Liver (tissue), 8 donors: ENCODE measurements at regions not wholly inside any gene's neighbourhood (a gene's known extent, or its start where the extent isn't known, plus 50 kb on each side); places are given as distances from the start of the nearest gene placed in this dataset.

Experiments
- DNase-seq: peaks from one replicate; pipeline ENCODE4 v3.0.0-alpha.2; 2017; ENCODE audit warnings: low spot score
- H3K27ac ChIP-seq, 2 donors: one replicate each; pipeline ENCODE4 v1.7.0; 2013; ENCODE audit warnings: inconsistent platforms in 2 of 2, low read length in 2 of 2, control low read depth in 1 of 2, low read depth in 1 of 2, mild to moderate bottlenecking in 1 of 2
- H3K27me3 ChIP-seq, 4 donors: one replicate each; pipeline versions ENCODE4 v1.6.1 to v1.7.0; 2013; ENCODE audit warnings: low read length in 3 of 4, inconsistent platforms in 1 of 4, mild to moderate bottlenecking in 1 of 4, moderate library complexity in 1 of 4; ENCODE audit not compliant: control insufficient read depth in 4 of 4, insufficient read depth in 4 of 4
- H3K36me3 ChIP-seq, 4 donors: one replicate each; pipeline versions ENCODE4 v1.6.1 to v1.7.0; 2013; ENCODE audit warnings: low read length in 3 of 4, mild to moderate bottlenecking in 3 of 4, low read depth in 1 of 4, moderate library complexity in 1 of 4; ENCODE audit not compliant: control insufficient read depth in 4 of 4, insufficient read depth in 3 of 4
- H3K4me1 ChIP-seq, 4 donors: one replicate each; pipeline versions ENCODE4 v1.6.1 to v1.7.0; 2013; ENCODE audit warnings: low read length in 3 of 4, mild to moderate bottlenecking in 3 of 4, moderate library complexity in 1 of 4; ENCODE audit not compliant: control insufficient read depth in 4 of 4, insufficient read depth in 4 of 4
- H3K4me3 ChIP-seq, 3 donors: one replicate each; pipeline versions ENCODE4 v1.6.1 to v1.7.0; 2013; ENCODE audit warnings: low read length in 3 of 3, control low read depth in 1 of 3, low read depth in 1 of 3, mild to moderate bottlenecking in 1 of 3
- H3K9ac ChIP-seq, 2 donors: one replicate each; pipeline ENCODE4 v1.7.0; 2013; ENCODE audit warnings: low read length in 2 of 2, mild to moderate bottlenecking in 2 of 2, moderate library complexity in 2 of 2, control low read depth in 1 of 2, low read depth in 1 of 2
- H3K9me3 ChIP-seq, 4 donors: one replicate each; pipeline versions ENCODE4 v1.6.1 to v1.7.0; 2013; ENCODE audit warnings: low read length in 3 of 4; ENCODE audit not compliant: control insufficient read depth in 4 of 4
- EGR1 ChIP-seq, 2 donors: IDR thresholded peaks; 2 replicates each; pipeline ENCODE4 v1.6.1; 2016 to 2018; ENCODE audit warnings: antibody characterized with exemption in 2 of 2, low read depth in 2 of 2
- FOXA1 ChIP-seq: IDR thresholded peaks from 2 replicates; pipeline ENCODE4 v1.6.1; 2016; ENCODE audit warnings: antibody characterized with exemption
- FOXA2 ChIP-seq: IDR thresholded peaks from 2 replicates; pipeline ENCODE4 v1.6.1; 2016; ENCODE audit warnings: antibody characterized with exemption
- GABPA ChIP-seq, 2 donors: IDR thresholded peaks in 1 of 2; conservative IDR thresholded peaks in 1 of 2; 2 replicates each; pipeline ENCODE4 v1.6.1; 2016; ENCODE audit warnings: antibody characterized with exemption in 2 of 2, mild to moderate bottlenecking in 1 of 2, moderate library complexity in 1 of 2
- HNF4A ChIP-seq, 2 donors: conservative IDR thresholded peaks; 2 replicates each; pipeline ENCODE4 v1.6.1; 2016; ENCODE audit warnings: antibody characterized with exemption in 2 of 2, mild to moderate bottlenecking in 2 of 2
- HNF4G ChIP-seq: IDR thresholded peaks from 2 replicates; pipeline ENCODE4 v1.6.1; 2016; ENCODE audit warnings: antibody characterized with exemption
- JUND ChIP-seq, 2 donors: IDR thresholded peaks; 2 replicates each; pipeline ENCODE4 v1.6.1; 2016; ENCODE audit warnings: antibody characterized with exemption in 2 of 2
- NR2F2 ChIP-seq: IDR thresholded peaks from 2 replicates; pipeline ENCODE4 v1.6.1; 2016; ENCODE audit warnings: antibody characterized with exemption
- RAD21 ChIP-seq, 2 donors: IDR thresholded peaks; 2 replicates each; pipeline ENCODE4 v1.6.1; 2016; ENCODE audit warnings: antibody characterized with exemption in 2 of 2, mild to moderate bottlenecking in 2 of 2
- RXRA ChIP-seq, 2 donors: IDR thresholded peaks; 2 replicates each; pipeline ENCODE4 v1.6.1; 2017 to 2018; ENCODE audit warnings: antibody characterized with exemption in 2 of 2, mild to moderate bottlenecking in 1 of 2
- SP1 ChIP-seq: IDR thresholded peaks from 2 replicates; pipeline ENCODE4 v1.6.1; 2018; ENCODE audit warnings: antibody characterized with exemption, mild to moderate bottlenecking
- TAF1 ChIP-seq: conservative IDR thresholded peaks from 2 replicates; pipeline ENCODE4 v1.6.1; 2016; ENCODE audit warnings: antibody characterized with exemption, mild to moderate bottlenecking
- YY1 ChIP-seq: IDR thresholded peaks from 2 replicates; pipeline ENCODE4 v1.6.1; 2016; ENCODE audit warnings: antibody characterized with exemption, mild to moderate bottlenecking
- ZBTB33 ChIP-seq: IDR thresholded peaks from 2 replicates; pipeline ENCODE4 v1.6.1; 2016; ENCODE audit warnings: antibody characterized with exemption
- WGBS: extraction: QIAGEN DNeasy Blood & Tissue Kit; methylation state at CpG from one replicate; pipeline ENCODE4 v1.1.7; 2013; 5-methylcytosine and 5-hydroxymethylcytosine counted together
- TF ChIP-seq, protein P1 (sequence below): IDR thresholded peaks from 2 replicates; pipeline ENCODE4 v1.6.1; 2016; ENCODE audit warnings: antibody characterized with exemption, mild to moderate bottlenecking
- TF ChIP-seq, protein P2 (sequence below): IDR thresholded peaks from 2 replicates; pipeline ENCODE4 v1.6.1; 2016; ENCODE audit warnings: antibody characterized with exemption
- TF ChIP-seq, protein P3 (sequence below): IDR thresholded peaks from 2 replicates; pipeline ENCODE4 v1.6.1; 2016; ENCODE audit warnings: antibody characterized with exemption
- TF ChIP-seq, protein P4 (sequence below): fragments of 150-350 bp; IDR thresholded peaks from 2 replicates; pipeline ENCODE4 v1.5.1; 2017; ENCODE audit warnings: improper control_type of control experiment, low read depth, low read length; ENCODE audit not compliant: missing input control
- donor health status: healthy.
- donor health status: healthy.
- donor health status: healthy.
- donor health status: healthy.
- donor health status: healthy.

DNA sequence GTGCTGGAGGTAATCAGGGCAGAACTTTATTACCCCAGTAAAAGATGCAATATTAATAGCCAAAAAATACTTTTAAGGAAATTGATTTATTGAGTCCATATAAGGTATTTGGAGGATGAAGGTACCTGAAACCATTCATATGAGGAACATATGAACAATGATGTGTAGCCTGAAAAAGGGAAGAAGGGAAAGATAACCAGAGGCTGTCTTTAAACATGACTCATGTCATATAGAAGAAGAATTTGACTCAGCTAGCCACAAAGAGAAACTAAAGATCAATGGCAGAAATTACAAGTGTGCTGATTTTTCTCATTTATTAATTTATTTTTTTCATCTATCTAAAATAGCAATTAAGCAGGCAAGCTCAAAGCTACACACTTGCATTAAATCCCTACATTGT lies 136.2 kb upstream of the DUSP10 start:
- Histone ChIP-seq H3K36me3 (no peaks in the 10 kb centered on the region), H3K27ac (no peak overlapping the region), H3K9me3 (no peaks in the 10 kb centered on the region), H3K4me3 (no peak overlapping the region), H3K27me3 (no peaks in the 10 kb centered on the region), H3K9ac (no peak overlapping the region), H3K4me1 (no peaks in the 10 kb centered on the region)
- no peak for DNase-seq
- TF ChIP-seq, protein P1, sequence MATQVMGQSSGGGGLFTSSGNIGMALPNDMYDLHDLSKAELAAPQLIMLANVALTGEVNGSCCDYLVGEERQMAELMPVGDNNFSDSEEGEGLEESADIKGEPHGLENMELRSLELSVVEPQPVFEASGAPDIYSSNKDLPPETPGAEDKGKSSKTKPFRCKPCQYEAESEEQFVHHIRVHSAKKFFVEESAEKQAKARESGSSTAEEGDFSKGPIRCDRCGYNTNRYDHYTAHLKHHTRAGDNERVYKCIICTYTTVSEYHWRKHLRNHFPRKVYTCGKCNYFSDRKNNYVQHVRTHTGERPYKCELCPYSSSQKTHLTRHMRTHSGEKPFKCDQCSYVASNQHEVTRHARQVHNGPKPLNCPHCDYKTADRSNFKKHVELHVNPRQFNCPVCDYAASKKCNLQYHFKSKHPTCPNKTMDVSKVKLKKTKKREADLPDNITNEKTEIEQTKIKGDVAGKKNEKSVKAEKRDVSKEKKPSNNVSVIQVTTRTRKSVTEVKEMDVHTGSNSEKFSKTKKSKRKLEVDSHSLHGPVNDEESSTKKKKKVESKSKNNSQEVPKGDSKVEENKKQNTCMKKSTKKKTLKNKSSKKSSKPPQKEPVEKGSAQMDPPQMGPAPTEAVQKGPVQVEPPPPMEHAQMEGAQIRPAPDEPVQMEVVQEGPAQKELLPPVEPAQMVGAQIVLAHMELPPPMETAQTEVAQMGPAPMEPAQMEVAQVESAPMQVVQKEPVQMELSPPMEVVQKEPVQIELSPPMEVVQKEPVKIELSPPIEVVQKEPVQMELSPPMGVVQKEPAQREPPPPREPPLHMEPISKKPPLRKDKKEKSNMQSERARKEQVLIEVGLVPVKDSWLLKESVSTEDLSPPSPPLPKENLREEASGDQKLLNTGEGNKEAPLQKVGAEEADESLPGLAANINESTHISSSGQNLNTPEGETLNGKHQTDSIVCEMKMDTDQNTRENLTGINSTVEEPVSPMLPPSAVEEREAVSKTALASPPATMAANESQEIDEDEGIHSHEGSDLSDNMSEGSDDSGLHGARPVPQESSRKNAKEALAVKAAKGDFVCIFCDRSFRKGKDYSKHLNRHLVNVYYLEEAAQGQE = no peak
- no peak for TF ChIP-seq SP1
- TF ChIP-seq, protein P2, sequence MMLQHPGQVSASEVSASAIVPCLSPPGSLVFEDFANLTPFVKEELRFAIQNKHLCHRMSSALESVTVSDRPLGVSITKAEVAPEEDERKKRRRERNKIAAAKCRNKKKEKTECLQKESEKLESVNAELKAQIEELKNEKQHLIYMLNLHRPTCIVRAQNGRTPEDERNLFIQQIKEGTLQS = no peak
- TF ChIP-seq JUND (IDR thresholded peaks at IDR 0.05) = no peak
- TF ChIP-seq NR2F2 = no peak
- TF ChIP-seq, protein P3, sequence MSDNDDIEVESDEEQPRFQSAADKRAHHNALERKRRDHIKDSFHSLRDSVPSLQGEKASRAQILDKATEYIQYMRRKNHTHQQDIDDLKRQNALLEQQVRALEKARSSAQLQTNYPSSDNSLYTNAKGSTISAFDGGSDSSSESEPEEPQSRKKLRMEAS = no peak
- no peak for TF ChIP-seq ZBTB33
- TF ChIP-seq HNF4A (conservative IDR thresholded peaks at IDR 0.05) = no peak
- TF ChIP-seq, protein P4, sequence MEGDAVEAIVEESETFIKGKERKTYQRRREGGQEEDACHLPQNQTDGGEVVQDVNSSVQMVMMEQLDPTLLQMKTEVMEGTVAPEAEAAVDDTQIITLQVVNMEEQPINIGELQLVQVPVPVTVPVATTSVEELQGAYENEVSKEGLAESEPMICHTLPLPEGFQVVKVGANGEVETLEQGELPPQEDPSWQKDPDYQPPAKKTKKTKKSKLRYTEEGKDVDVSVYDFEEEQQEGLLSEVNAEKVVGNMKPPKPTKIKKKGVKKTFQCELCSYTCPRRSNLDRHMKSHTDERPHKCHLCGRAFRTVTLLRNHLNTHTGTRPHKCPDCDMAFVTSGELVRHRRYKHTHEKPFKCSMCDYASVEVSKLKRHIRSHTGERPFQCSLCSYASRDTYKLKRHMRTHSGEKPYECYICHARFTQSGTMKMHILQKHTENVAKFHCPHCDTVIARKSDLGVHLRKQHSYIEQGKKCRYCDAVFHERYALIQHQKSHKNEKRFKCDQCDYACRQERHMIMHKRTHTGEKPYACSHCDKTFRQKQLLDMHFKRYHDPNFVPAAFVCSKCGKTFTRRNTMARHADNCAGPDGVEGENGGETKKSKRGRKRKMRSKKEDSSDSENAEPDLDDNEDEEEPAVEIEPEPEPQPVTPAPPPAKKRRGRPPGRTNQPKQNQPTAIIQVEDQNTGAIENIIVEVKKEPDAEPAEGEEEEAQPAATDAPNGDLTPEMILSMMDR = no peak
- TF ChIP-seq TAF1 = no peak
- TF ChIP-seq RXRA (IDR thresholded peaks at IDR 0.05) = no peak
- TF ChIP-seq GABPA (IDR thresholded peaks at IDR 0.05 in 1 of 2, conservative IDR thresholded peaks at IDR 0.05 in 1 of 2) = no peak
- no peak for TF ChIP-seq EGR1 (IDR thresholded peaks at IDR 0.05; ENCODE audit: low read depth in 2 of 2)
- TF ChIP-seq FOXA2 = no peak
- no peak for TF ChIP-seq YY1
- no peak for TF ChIP-seq RAD21 (IDR thresholded peaks at IDR 0.05)
- no peak for TF ChIP-seq FOXA1
- TF ChIP-seq HNF4G = no peak

- no peak overlapping the region for H3K9ac ChIP-seq
- no peak for TF ChIP-seq HNF4A (conservative IDR thresholded peaks at IDR 0.05)
- TF ChIP-seq, protein P1 = no peak
- TF ChIP-seq RAD21 (IDR thresholded peaks at IDR 0.05) = no peak
- no peak for TF ChIP-seq ZBTB33
- TF ChIP-seq, protein P2 = no peak
- TF ChIP-seq EGR1 (IDR thresholded peaks at IDR 0.05; ENCODE audit: low read depth in 2 of 2) = no peak
- TF ChIP-seq FOXA2 = no peak
- TF ChIP-seq GABPA (IDR thresholded peaks at IDR 0.05 in 1 of 2, conservative IDR thresholded peaks at IDR 0.05 in 1 of 2) = no peak
- no peak for TF ChIP-seq SP1
Measured at GRCh38 chr1:221877311-221877710, 135.4 kb upstream of the DUSP10 start.

More at GRCh38 chr1:221877311-221877710, 135.4 kb upstream of the DUSP10 start:
- H3K4me1 ChIP-seq = no peaks in the 10 kb centered on the region
- no peak overlapping the region for H3K4me3 ChIP-seq
- no peak for DNase-seq
- H3K9me3 ChIP-seq = no peaks in the 10 kb centered on the region
- no peaks in the 10 kb centered on the region for H3K36me3 ChIP-seq
- no peaks in the 10 kb centered on the region for H3K27me3 ChIP-seq
- no peak overlapping the region for H3K27ac ChIP-seq
- WGBS = 83% methylated on average over 2 of the region's 2 CpGs
